ENCODE measurements at regions not wholly inside any gene's neighbourhood (a gene's known extent, or its start where the extent isn't known, plus 50 kb on each side); places are given as distances from the start of the nearest gene placed in this dataset.
"Not testable (repeated sequence)": the region's sequence is repeated elsewhere in the genome, so short reads cannot be mapped to it uniquely, and the experiment has no call there.

GRCh38 chr15:26024241-26024640, 161.1 kb upstream of the ATP10A start:
- DNase-seq (ENCODE audit: low read depth in 2 of 2) = no peak

GRCh38 chr15:26023691-26024090, 160.6 kb upstream of the ATP10A start:
- DNase-seq (ENCODE audit: low read depth in 2 of 2) = no peak

- no peak for DNase-seq (ENCODE audit: low read depth in 2 of 2)
Measured at GRCh38 chr15:26023231-26023630, 160.1 kb upstream of the ATP10A start.

DNA sequence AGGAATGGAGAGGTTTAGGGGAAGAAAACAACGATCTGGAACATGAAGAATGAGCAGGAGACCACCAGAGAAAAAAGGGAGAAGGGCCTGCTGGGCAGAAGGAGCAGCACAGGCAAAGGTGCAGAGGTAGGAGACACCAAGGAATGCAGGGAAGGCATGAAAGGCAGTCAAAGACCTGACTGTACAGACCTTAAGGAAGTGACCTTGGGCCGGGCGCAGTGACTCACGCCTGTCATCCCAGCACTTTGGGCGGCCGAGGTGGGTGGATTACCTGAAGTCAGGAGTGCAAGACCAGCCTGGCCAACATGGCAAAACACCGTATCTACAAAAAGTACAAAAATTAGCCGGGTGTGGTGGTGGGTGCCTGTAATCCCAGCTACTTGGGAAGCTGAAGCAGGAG, 157.7 kb upstream of the ATP10A start:
- DNase-seq (ENCODE audit: low read depth in 2 of 2) = no peak

DNA sequence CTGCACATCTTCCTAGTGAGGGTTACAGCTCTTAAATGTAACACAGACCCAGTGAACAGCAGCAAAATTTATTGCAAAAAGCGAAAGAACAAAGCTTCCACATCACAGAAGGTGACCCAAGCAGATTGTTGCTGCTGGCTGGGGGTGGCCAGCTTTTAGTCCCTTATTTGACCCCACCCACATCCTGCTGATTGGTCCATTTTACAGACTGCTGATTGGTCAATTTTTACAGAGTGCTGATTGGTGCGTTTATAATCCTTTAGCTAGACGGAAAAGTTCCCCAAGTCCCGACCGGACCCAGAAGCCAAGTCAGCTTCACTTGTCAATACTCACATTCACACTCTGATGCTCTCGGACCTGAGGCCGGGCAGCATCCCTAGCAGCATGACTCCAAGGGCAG, 154.5 kb upstream of the ATP10A start:
- DNase-seq (ENCODE audit: low read depth in 2 of 2) = no peak

GRCh38 chr15:26015516-26016075, 152.5 kb upstream of the ATP10A start:
- DNase-seq (ENCODE audit: low read depth in 2 of 2) = no peak

GRCh38 chr15:26013981-26014380, 150.9 kb upstream of the ATP10A start:
- no peak for DNase-seq (ENCODE audit: low read depth in 2 of 2)

- DNase-seq (ENCODE audit: low read depth in 2 of 2) = no peak
Measured at GRCh38 chr15:26011916-26012315, 148.8 kb upstream of the ATP10A start.

DNA sequence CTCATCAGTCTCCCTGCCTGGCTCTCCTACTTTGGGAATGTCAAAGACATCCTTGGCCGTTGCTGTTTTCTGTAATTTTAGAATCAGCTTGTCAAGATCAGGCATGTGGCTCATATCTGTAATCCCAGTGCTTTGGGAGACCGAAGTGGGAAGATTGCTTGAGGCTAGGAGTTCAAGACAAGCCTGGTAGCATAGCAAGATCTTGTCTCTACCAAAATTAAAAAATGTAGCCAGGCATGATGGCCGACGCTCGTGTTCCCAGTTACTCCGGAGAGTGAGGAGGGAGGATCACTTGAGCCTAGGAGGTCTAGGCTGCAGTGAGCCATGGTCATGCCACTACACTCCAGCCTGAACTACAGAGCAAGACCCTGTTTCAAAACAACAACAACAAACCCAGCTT, 144.0 kb upstream of the ATP10A start:
- DNase-seq (ENCODE audit: low read depth in 2 of 2) = no peak

DNA sequence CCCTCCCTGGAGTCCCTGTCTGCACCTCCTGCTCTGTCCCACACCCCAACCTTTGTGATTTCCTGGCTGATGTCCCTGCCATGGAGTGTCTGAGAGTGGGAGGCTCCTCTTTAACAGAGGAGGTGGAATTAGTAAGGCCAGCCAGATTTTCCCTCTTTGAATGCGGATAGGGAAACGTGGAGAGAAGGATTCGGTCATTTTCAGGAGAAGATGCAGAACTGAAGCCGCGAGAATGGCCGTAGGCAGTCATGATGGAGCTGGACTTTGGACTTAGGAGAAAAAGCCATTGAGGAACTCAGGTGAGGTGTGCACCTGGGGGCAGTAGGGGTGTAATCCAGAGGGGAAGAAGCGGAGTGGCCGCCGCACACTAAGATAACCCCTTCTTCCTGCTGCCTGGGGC, 138.1 kb upstream of the ATP10A start:
- no peak for DNase-seq (ENCODE audit: low read depth in 2 of 2)

DNA sequence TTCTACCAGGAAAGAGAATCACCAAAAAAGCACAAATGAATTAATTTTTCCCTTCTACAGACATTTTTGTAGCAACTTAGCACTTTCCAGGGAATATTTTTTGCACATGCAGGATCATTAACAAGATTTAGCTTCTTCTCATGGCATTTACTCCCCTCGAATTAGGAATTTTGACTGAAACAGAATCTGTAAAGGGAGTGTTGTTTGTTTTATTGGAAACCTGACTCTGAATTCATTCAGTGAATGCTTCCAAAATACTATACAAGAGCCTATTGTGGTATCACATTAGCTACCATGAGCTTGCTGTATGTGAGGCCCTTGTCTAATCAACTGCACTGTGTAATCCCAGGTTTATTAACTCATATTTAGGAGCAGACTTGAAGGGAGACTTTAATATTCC, 130.4 kb upstream of the ATP10A start:
- no peak for DNase-seq (ENCODE audit: low read depth in 2 of 2)

GRCh38 chr15:25990220-25990619, 127.1 kb upstream of the ATP10A start:
- no peak for DNase-seq (ENCODE audit: low read depth in 2 of 2)

GRCh38 chr15:25989327-25989726, 126.2 kb upstream of the ATP10A start:
- no peak for DNase-seq (ENCODE audit: low read depth in 2 of 2)

DNA sequence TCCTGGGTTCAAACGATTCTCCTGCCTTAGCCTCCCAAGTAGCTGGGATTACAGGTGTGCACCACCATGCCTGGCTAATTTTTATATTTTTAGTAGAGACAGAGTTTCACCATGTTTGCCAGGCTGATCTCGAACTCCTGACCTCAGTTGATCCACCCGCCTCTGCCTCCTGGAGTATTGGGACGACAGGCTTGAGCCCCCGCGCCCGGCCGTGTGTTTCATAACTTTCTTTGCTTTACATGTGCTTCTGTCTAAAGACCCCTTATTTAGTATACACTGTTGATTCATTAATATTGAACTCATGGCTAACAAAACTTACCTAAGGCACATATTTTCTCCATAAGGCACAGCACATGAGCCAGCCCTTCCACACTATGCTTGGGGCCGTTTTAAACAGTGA, 125.6 kb upstream of the ATP10A start:
- not testable (repeated sequence) for DNase-seq (ENCODE audit: low read depth in 2 of 2)

GRCh38 chr15:25987638-25988037, 124.5 kb upstream of the ATP10A start:
- DNase-seq (ENCODE audit: low read depth in 2 of 2) = no peak

DNA sequence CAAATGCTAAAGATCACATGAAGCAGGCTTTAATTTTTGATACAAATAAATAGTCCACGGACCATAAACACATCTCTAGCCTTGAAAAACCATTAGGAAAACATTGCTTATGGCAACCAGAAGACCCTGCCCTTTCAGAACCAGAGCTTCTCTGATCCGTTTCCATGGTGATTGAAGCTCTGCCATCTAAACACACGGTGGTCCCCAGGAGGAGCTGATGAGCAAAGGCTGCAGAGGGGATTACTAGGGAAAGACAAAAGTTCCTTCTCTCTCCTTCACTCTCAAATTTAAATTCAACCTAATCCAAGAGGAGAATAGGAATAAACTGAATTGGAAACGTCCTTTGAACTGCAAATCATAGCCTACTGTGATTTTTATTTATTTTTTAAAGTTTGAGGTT, 122.0 kb upstream of the ATP10A start:
- DNase-seq (ENCODE audit: low read depth in 2 of 2) = no peak

GRCh38 chr15:25982736-25983135, 119.6 kb upstream of the ATP10A start:
- no peak for DNase-seq (ENCODE audit: low read depth in 2 of 2)

GRCh38 chr15:25981114-25981513, 118.0 kb upstream of the ATP10A start:
- DNase-seq (ENCODE audit: low read depth in 2 of 2) = no peak

GRCh38 chr15:25972141-25972675, 109.1 kb upstream of the ATP10A start:
- DNase-seq (ENCODE audit: low read depth in 2 of 2) = no peak

DNA sequence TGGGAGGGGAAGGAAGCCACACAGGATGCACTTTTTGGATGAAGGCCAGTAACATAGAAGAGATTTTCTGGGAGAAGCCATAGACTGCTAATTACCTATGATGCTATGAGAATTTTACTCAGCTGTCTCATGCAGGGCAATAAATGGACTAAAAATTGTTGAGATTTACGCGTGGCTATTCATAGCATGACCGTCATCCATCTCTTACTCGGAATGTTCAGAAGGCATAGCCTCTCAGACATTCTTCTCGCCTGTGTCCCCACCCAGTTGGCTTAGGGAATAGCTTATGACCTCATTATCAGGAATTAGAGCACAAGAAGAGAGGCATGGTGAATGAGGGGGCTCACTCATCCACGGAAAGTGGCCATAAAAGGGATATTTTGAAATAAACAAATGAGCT, 107.9 kb upstream of the ATP10A start:
- no peak for DNase-seq (ENCODE audit: low read depth in 2 of 2)

DNA sequence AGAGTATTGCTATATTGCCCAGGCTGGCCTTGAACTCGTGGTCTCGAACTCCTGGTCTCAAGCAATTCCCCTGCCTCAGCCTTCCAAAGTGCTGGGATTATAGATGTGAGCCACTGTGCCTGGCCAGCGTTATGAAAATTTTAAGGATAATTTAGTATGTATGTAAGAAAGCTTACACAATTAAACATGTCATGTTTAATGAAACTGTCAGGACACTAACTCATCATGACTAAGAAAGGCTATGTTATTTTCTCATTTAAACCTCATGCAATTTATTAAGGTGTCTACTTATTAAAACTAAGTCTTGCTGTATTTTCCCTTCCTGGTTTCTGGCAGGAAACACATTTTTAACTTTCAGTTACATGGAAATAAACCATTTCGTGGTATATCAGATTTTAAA, 106.8 kb upstream of the ATP10A start:
- no peak for DNase-seq (ENCODE audit: low read depth in 2 of 2)

- no peak for DNase-seq (ENCODE audit: low read depth in 2 of 2)
Measured at GRCh38 chr15:25967116-25967515, 104.0 kb upstream of the ATP10A start.

DNA sequence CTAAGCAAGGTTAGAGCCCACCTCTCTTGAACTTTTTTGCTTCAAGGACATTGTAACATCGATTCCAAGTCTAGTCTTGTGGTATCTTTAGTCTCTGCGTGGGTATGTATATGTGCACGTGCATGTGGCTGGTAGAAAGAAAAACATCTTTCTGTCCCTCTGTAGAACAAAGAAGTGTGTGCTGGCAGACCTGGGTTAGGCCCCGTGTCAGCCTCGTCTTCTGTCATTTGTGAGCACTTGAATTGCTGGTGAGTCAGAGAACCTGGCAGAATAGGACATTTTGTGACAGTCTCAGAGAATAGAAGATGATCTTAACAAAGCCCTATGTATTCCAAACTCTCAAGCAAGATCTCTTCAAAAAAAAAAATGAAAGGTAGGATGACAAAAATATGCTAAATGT, 102.2 kb upstream of the ATP10A start:
- DNase-seq (ENCODE audit: low read depth in 2 of 2) = no peak

- no peak for DNase-seq (ENCODE audit: low read depth in 2 of 2)
Measured at GRCh38 chr15:25960273-25960672, 97.1 kb upstream of the ATP10A start.

All from stimulated activated CD8-positive, alpha-beta memory T cell treated with anti-CD3 and anti-CD28 coated beads, Interleukin-2, amount 100 ng/mL, for 48 hours (primary cell).